ENCODE measurements at regions not wholly inside any gene's neighbourhood (a gene's known extent, or its start where the extent isn't known, plus 50 kb on each side); places are given as distances from the start of the nearest gene placed in this dataset.

GRCh38 chr20:61146023-61146422 lies 106.0 kb upstream of the CDH4 start:
- no peak for TF ChIP-seq CTCF (IDR thresholded peaks at IDR 0.05; ENCODE audit: insufficient read depth, low read depth, low read length)
- Histone ChIP-seq H3K4me3 (ENCODE audit: low read depth, low read length) (no peak overlapping the region), H3K36me3 (ENCODE audit: control insufficient read depth, insufficient read depth, low read length) (no peaks in the 10 kb centered on the region), H3K27me3 (ENCODE audit: control insufficient read depth, insufficient read depth, low read length) (peaks cover 3% of the 10 kb centered on the region; the same call in 1 of the 2 replicates)
- ChIA-PET CTCF (interaction anchor here (0.6 to 1.7 kb wide), 2 partner anchors 8 to 83 kb away, joined by 3 to 4 read pairs; no protein-coding TSS in a partner anchor), POLR2A (no interaction called here)
- DNase-seq (ENCODE audit: low read depth): no peak

GRCh38 chr20:61149636-61150035 lies 102.4 kb upstream of the CDH4 start:
- no peaks in the 10 kb centered on the region for H3K36me3 ChIP-seq (ENCODE audit: control insufficient read depth, insufficient read depth, low read length)
- POLR2A ChIA-PET: no interaction called here
- H3K27me3 ChIP-seq (ENCODE audit: control insufficient read depth, insufficient read depth, low read length): peaks cover 3% of the 10 kb centered on the region; the same call in 1 of the 2 replicates
- H3K4me3 ChIP-seq (ENCODE audit: low read depth, low read length): no peak overlapping the region
- no peak for DNase-seq (ENCODE audit: low read depth)
- CTCF ChIA-PET: no interaction called here
- no peak for TF ChIP-seq CTCF (IDR thresholded peaks at IDR 0.05; ENCODE audit: insufficient read depth, low read depth, low read length)

- no peak overlapping the region for H3K4me3 ChIP-seq (ENCODE audit: low read depth, low read length)
- ChIA-PET CTCF (interaction anchor here (0.6 kb wide), 1 partner anchor 1641 kb away, joined by 3 read pairs; no protein-coding TSS in a partner anchor), POLR2A (no interaction called here)
- H3K36me3 ChIP-seq (ENCODE audit: control insufficient read depth, insufficient read depth, low read length): no peaks in the 10 kb centered on the region
- DNase-seq (ENCODE audit: low read depth): no peak
- no peak for TF ChIP-seq CTCF (IDR thresholded peaks at IDR 0.05; ENCODE audit: insufficient read depth, low read depth, low read length)
- H3K27me3 ChIP-seq (ENCODE audit: control insufficient read depth, insufficient read depth, low read length): no peaks in the 10 kb centered on the region
Observed at GRCh38 chr20:61157301-61157700, 94.8 kb upstream of the CDH4 start.

- H3K27me3 ChIP-seq (ENCODE audit: control insufficient read depth, insufficient read depth, low read length): no peaks in the 10 kb centered on the region
- POLR2A ChIA-PET: no interaction called here
Observed at GRCh38 chr20:61159957-61160686, 91.9 kb upstream of the CDH4 start.

More at GRCh38 chr20:61159957-61160686, 91.9 kb upstream of the CDH4 start:
- no peak overlapping the region for H3K4me3 ChIP-seq (ENCODE audit: low read depth, low read length)
- H3K36me3 ChIP-seq (ENCODE audit: control insufficient read depth, insufficient read depth, low read length): no peaks in the 10 kb centered on the region
- CTCF ChIA-PET: interaction anchor here (2.4 kb wide), 1 partner anchor 69 kb away, joined by 13 read pairs; no protein-coding TSS in a partner anchor
- no peak for TF ChIP-seq CTCF (IDR thresholded peaks at IDR 0.05; ENCODE audit: insufficient read depth, low read depth, low read length)
- DNase-seq (ENCODE audit: low read depth): no peak
